HepG2 (cell line): ENCODE measurements at regions not wholly inside any gene's neighbourhood (a gene's known extent, or its start where the extent isn't known, plus 50 kb on each side); places are given as distances from the start of the nearest gene placed in this dataset.

Source experiments
- ATAC-seq: fragments of 200-7000 bp; cut with Tn5 transposase; 3 replicates; pipeline ENCODE4 v1.9.1; 2020; ENCODE audit warnings: mild to moderate bottlenecking, moderate library complexity
- BruUV-seq: library from RNA; stranded (reverse); fragments of 400-500 nt; replicated peaks from 2 replicates; lab custom pipeline; 2021; lab: Mats Ljungman, UMichigan
- CTCF ChIA-PET: fragments of 300-600 bp; formaldehyde crosslinking; extraction: SDS; loops from one replicate; lab custom pipeline; 2021; ENCODE audit warnings: low total read pairs, inconsistent platforms, low intra/inter-chr PET ratio; lab: Yijun Ruan, JAX
- POLR2A ChIA-PET: fragments of 350-600 bp; sonication (Branson Sonifier 250); formaldehyde crosslinking; loops from one replicate; lab custom pipeline; 2020; ENCODE audit warnings: antibody characterized with exemption, inconsistent platforms; lab: Yijun Ruan, JAX
- DNase-seq: peaks from one replicate; pipeline ENCODE4 v3.0.0-alpha.2; 2015; ENCODE audit warnings: low spot score
- FAIRE-seq: peaks from 3 replicates; lab custom pipeline; 2011; peaks lifted over from hg19 to GRCh38; lab: Jason Lieb, UNC
- H2AFZ ChIP-seq: one replicate; pipeline ENCODE4 v1.6.1; 2011; ENCODE audit warnings: low read length, inconsistent platforms
- H3K27ac ChIP-seq: fragments of 300-600 bp; 3 replicates; pipeline ENCODE4 v1.8.0; 2011; ENCODE audit warnings: mixed run types, mild to moderate bottlenecking, mixed read lengths, low read length, inconsistent platforms; ENCODE audit not compliant: insufficient read depth; ENCODE audit errors: extremely low read length
- H3K27me3 ChIP-seq, 2 experiments: fragments of 200-600 bp in 1 of 2; 2 replicates in 1 of 2; 3 replicates in 1 of 2; pipeline versions ENCODE4 v1.6.0 to v1.8.0; 2011; ENCODE audit warnings: low read length in 2 of 2, mild to moderate bottlenecking in 2 of 2, moderate library complexity in 2 of 2, inconsistent platforms in 1 of 2; ENCODE audit not compliant: insufficient read depth in 2 of 2, control insufficient read depth in 1 of 2
- H3K36me3 ChIP-seq, 2 experiments: fragments of 200-600 bp in 1 of 2; replicated peaks in 1 of 2; 2 replicates in 1 of 2; 3 replicates in 1 of 2; pipeline versions ENCODE4 v1.5.1 to v1.8.0; 2011; ENCODE audit warnings: low read length in 2 of 2, inconsistent platforms in 1 of 2; ENCODE audit not compliant: insufficient read depth in 2 of 2, control insufficient read depth in 1 of 2
- H3K4me1 ChIP-seq: 2 replicates; pipeline ENCODE4 v1.5.1; 2012; ENCODE audit warnings: low read length, inconsistent platforms; ENCODE audit not compliant: insufficient read depth
- H3K4me2 ChIP-seq: 2 replicates; pipeline ENCODE4 v1.6.0; 2011; ENCODE audit warnings: low read depth, low read length, inconsistent platforms
- H3K4me3 ChIP-seq, 3 experiments: fragments of 200-600 bp in 1 of 3; sonication (generic), shearing (Covaris generic) in 1 of 3; replicated peaks in 1 of 3; 2 replicates each; pipeline ENCODE4 v1.5.1; 2011 to 2016; ENCODE audit warnings: low read length in 3 of 3, inconsistent platforms in 2 of 3, low read depth in 2 of 3, mild to moderate bottlenecking in 2 of 3, control low read depth in 1 of 3, mixed read lengths in 1 of 3; ENCODE audit not compliant: insufficient read depth in 1 of 3
- H3K79me2 ChIP-seq: one replicate; pipeline ENCODE4 v1.6.1; 2011; ENCODE audit warnings: low read length, inconsistent platforms; ENCODE audit not compliant: insufficient read depth
- H3K9ac ChIP-seq: 2 replicates; pipeline ENCODE4 v1.6.0; 2011; ENCODE audit warnings: mild to moderate bottlenecking, low read depth, low read length, inconsistent platforms; ENCODE audit not compliant: insufficient read depth
- H3K9me3 ChIP-seq: 2 replicates; pipeline ENCODE4 v1.5.1; 2012; ENCODE audit warnings: mild to moderate bottlenecking, low read length
- H4K20me1 ChIP-seq: 2 replicates; pipeline ENCODE4 v1.6.0; 2011; ENCODE audit warnings: inconsistent platforms, mild to moderate bottlenecking, low read length, moderate library complexity; ENCODE audit not compliant: insufficient read depth
- BRD4 ChIP-seq: sonication (generic); formaldehyde crosslinking; IDR thresholded peaks from 2 replicates; pipeline ENCODE4 v1.4.0; 2020; ENCODE audit warnings: missing genetic modification reagents
- DPF2 ChIP-seq: sonication (generic); formaldehyde crosslinking; IDR thresholded peaks from 2 replicates; pipeline ENCODE4 v1.4.0; 2020; ENCODE audit warnings: mild to moderate bottlenecking, low read depth, missing genetic modification reagents, borderline replicate concordance
- FOXK1 ChIP-seq: sonication (generic); formaldehyde crosslinking; IDR thresholded peaks from 2 replicates; pipeline ENCODE4 v1.4.0; 2020; ENCODE audit warnings: low read depth, missing genetic modification reagents, borderline replicate concordance
- HHEX ChIP-seq: IDR thresholded peaks from 2 replicates; pipeline ENCODE4 v1.6.1; 2016; ENCODE audit warnings: control low read depth
- HOXA7 ChIP-seq: sonication (generic); formaldehyde crosslinking; IDR thresholded peaks from 2 replicates; pipeline ENCODE4 v1.8.1; 2022; ENCODE audit warnings: mild to moderate bottlenecking, missing genetic modification reagents, moderate library complexity
- MXI1 ChIP-seq: IDR thresholded peaks from 3 replicates; pipeline ENCODE4 v1.6.1; 2012; ENCODE audit warnings: low read depth, low read length, inconsistent platforms, borderline replicate concordance
- NCOR1 ChIP-seq: fragments of 200-600 bp; sonication (generic); IDR thresholded peaks from 2 replicates; pipeline ENCODE4 v1.7.0; 2017; ENCODE audit warnings: antibody characterized with exemption, low read length, borderline replicate concordance
- RERE ChIP-seq: IDR thresholded peaks from 2 replicates; pipeline ENCODE4 v1.6.1; 2016; ENCODE audit warnings: low read depth, missing genetic modification reagents, missing compliant biosample characterization
- SIN3A ChIP-seq: IDR thresholded peaks from 2 replicates; pipeline ENCODE4 v1.6.1; 2011; ENCODE audit warnings: low read depth, mild to moderate bottlenecking, control low read depth, low read length, borderline replicate concordance
- SP1 ChIP-seq, 2 experiments: fragments of 450-650 bp in 1 of 2; sonication (generic) in 1 of 2; formaldehyde crosslinking in 1 of 2; IDR thresholded peaks; 2 replicates each; pipeline versions ENCODE4 v1.4.0 to v1.6.1; 2016 to 2020; ENCODE audit warnings: missing genetic modification reagents in 1 of 2
- SPEN ChIP-seq: sonication (generic); formaldehyde crosslinking; IDR thresholded peaks from 2 replicates; pipeline ENCODE4 v1.5.1; 2020; ENCODE audit warnings: low read depth, mild to moderate bottlenecking, missing genetic modification reagents
- ZNF564 ChIP-seq: sonication (generic); formaldehyde crosslinking; IDR thresholded peaks from 2 replicates; pipeline ENCODE4 v1.8.1; 2023; ENCODE audit warnings: mild to moderate bottlenecking, missing genetic modification reagents
- WGBS: methylation state at CpG from one replicate; pipeline ENCODE4 v1.1.6; 2017; ENCODE audit warnings: low lambda C conversion rate; 5-methylcytosine and 5-hydroxymethylcytosine counted together
- in situ Hi-C: cut with HindIII; loops from 2 replicates; pipeline ENCODE4 v1.10.0; 2017; ENCODE audit warnings: low pct_unique_long_range_greater_than_20kb; ENCODE audit not compliant: extremely low pct_ligation_motif_present
- intact Hi-C: fragments of 100-400 bp; cut with micrococcal nuclease; formaldehyde crosslinking; loops from one replicate; pipeline ENCODE4 v1.10.0; 2022; ENCODE audit not compliant: unreplicated experiment

GRCh38 chr3:29207427-29207826, 73.4 kb upstream of the RBMS3 start:
- 4% methylated on average over 1 of the region's 1 CpG for WGBS
- no peak for DNase-seq
- Histone ChIP-seq H4K20me1 (no peaks in the 10 kb centered on the region), H3K9me3 (no peaks in the 10 kb centered on the region), H2AFZ (no peak overlapping the region), H3K36me3 (no peaks in the 10 kb centered on the region), H3K27me3 (no peaks in the 10 kb centered on the region), H3K27ac (no peak overlapping the region), H3K4me1 (no peaks in the 10 kb centered on the region), H3K9ac (no peak overlapping the region), H3K4me2 (no peak overlapping the region), H3K4me3 (no peak overlapping the region), H3K79me2 (no peaks in the 10 kb centered on the region)
- in situ Hi-C loops (no loop called here), intact Hi-C loops (loop anchor here (5.0 kb wide), 1 partner anchor 345 kb away; no protein-coding TSS in a partner anchor)
- no peak for ATAC-seq
- FAIRE-seq = no peak
- TF ChIP-seq MXI1 (no peak), SIN3A (no peak), RERE (no peak), NCOR1 (no peak), BRD4 (no peak), SPEN (CRISPR knock-in tag) (no peak), HOXA7 (CRISPR knock-in tag) (no peak), DPF2 (CRISPR knock-in tag) (no peak), SP1 (IDR thresholded peaks at IDR 0.05) (no peak), SP1 (CRISPR knock-in tag; IDR thresholded peaks at IDR 0.05) (no peak), ZNF564 (CRISPR knock-in tag) (no peak), HHEX (CRISPR knock-in tag) (no peak), FOXK1 (CRISPR knock-in tag) (no peak)
- ChIA-PET CTCF (no interaction called here), POLR2A (no interaction called here)
- BruUV-seq = no TSS peak
